ENCODE measurements at regions not wholly inside any gene's neighbourhood (a gene's known extent, or its start where the extent isn't known, plus 50 kb on each side); places are given as distances from the start of the nearest gene placed in this dataset.

GRCh38 chr1:212221801-212222200, 63.4 kb upstream of the PPP2R5A start:
- DNase-seq (ENCODE audit: low read depth in 2 of 3, low spot score in 2 of 3): no peak

GRCh38 chr1:212224102-212224501, 61.1 kb upstream of the PPP2R5A start:
- no peak for DNase-seq (ENCODE audit: low read depth in 2 of 3, low spot score in 2 of 3)

- no peak for DNase-seq (ENCODE audit: low read depth in 2 of 3, low spot score in 2 of 3)
Measured at GRCh38 chr1:212225416-212225815, 59.8 kb upstream of the PPP2R5A start.

- no peak for DNase-seq (ENCODE audit: low read depth in 2 of 3, low spot score in 2 of 3)
Measured at GRCh38 chr1:212225871-212226302, 59.3 kb upstream of the PPP2R5A start.

GRCh38 chr1:212226467-212226866, 58.7 kb upstream of the PPP2R5A start:
- no peak for DNase-seq (ENCODE audit: low read depth in 2 of 3, low spot score in 2 of 3)

GRCh38 chr1:212228076-212228475, 57.1 kb upstream of the PPP2R5A start:
- DNase-seq (ENCODE audit: low read depth in 2 of 3, low spot score in 2 of 3): no peak

GRCh38 chr1:212228591-212229119, 56.6 kb upstream of the PPP2R5A start:
- no peak for DNase-seq (ENCODE audit: low read depth in 2 of 3, low spot score in 2 of 3)

- DNase-seq (ENCODE audit: low read depth in 2 of 3, low spot score in 2 of 3): no peak
Measured at GRCh38 chr1:212229654-212230053, 55.6 kb upstream of the PPP2R5A start.

- no peak for DNase-seq (ENCODE audit: low read depth in 2 of 3, low spot score in 2 of 3)
Measured at GRCh38 chr1:212230329-212230728, 54.9 kb upstream of the PPP2R5A start.

- no peak for DNase-seq (ENCODE audit: low read depth in 2 of 3, low spot score in 2 of 3)
Measured at GRCh38 chr1:212231372-212231771, 53.8 kb upstream of the PPP2R5A start.

GRCh38 chr1:212232090-212232489, 53.1 kb upstream of the PPP2R5A start:
- DNase-seq (ENCODE audit: low read depth in 2 of 3, low spot score in 2 of 3): peak in 1 of 3 donors; percentile 25

- no peak for DNase-seq (ENCODE audit: low read depth in 2 of 3, low spot score in 2 of 3)
Measured at GRCh38 chr1:212233321-212233720, 51.9 kb upstream of the PPP2R5A start.

GRCh38 chr1:212234431-212235395, 50.5 kb upstream of the PPP2R5A start:
- DNase-seq (ENCODE audit: low read depth in 2 of 3, low spot score in 2 of 3): peak in 2 of 3 donors; percentile 73 to 74

All from hematopoietic multipotent progenitor cell (in vitro differentiated cells).